K562 (cell line): ENCODE measurements at regions not wholly inside any gene's neighbourhood (a gene's known extent, or its start where the extent isn't known, plus 50 kb on each side); places are given as distances from the start of the nearest gene placed in this dataset.
A peak's percentile ranks its signal among the peaks of the same experiment; 100 is the strongest.

Experiments
- ATAC-seq: fragments of 200-7000 bp; cut with Tn5 transposase; 3 replicates; pipeline ENCODE4 v1.9.1; 2020; ENCODE audit warnings: moderate library complexity
- BruUV-seq: library from RNA; stranded (reverse); fragments of 400-500 nt; replicated peaks from 2 replicates; lab custom pipeline; 2021; lab: Mats Ljungman, UMichigan
- CTCF ChIA-PET: fragments of 300-600 bp; formaldehyde crosslinking; extraction: SDS; loops from one replicate; lab custom pipeline; 2021; ENCODE audit warnings: low intra/inter-chr PET ratio; lab: Yijun Ruan, JAX
- POLR2A ChIA-PET: fragments of 300-600, 350-650 bp; sonication (Branson Sonifier 250); formaldehyde crosslinking; extraction: SDS; loops from one replicate; lab custom pipeline; 2021; ENCODE audit warnings: antibody characterized with exemption, inconsistent platforms; lab: Yijun Ruan, JAX
- DNase-seq, 4 experiments: peaks; one replicate each; pipeline versions ENCODE4 v3.0.0 to v3.0.0-alpha.2; 2011 to 2018; ENCODE audit warnings: low spot score in 3 of 4, mixed read lengths in 3 of 4; ENCODE audit errors: extremely low read depth in 1 of 4
- FAIRE-seq: peaks from 2 replicates; lab custom pipeline; 2011; peaks lifted over from hg19 to GRCh38; lab: Jason Lieb, UNC
- H2AFZ ChIP-seq: 2 replicates; pipeline ENCODE4 v1.6.0; 2011; ENCODE audit warnings: low read depth, low read length, control low read depth, inconsistent platforms
- H3K27ac ChIP-seq: fragments of 200-600 bp; 3 replicates; pipeline ENCODE4 v1.8.0; 2011; ENCODE audit warnings: low read depth, mild to moderate bottlenecking, control low read depth, inconsistent platforms, low read length, moderate library complexity, mixed read lengths; ENCODE audit errors: extremely low read depth
- H3K27me3 ChIP-seq, 2 experiments: fragments of 300-600 bp in 1 of 2; 2 replicates in 1 of 2; 3 replicates in 1 of 2; pipeline versions ENCODE4 v1.6.0 to v1.8.0; 2011; ENCODE audit warnings: inconsistent platforms in 2 of 2, low read length in 2 of 2, mild to moderate bottlenecking in 1 of 2, mixed read lengths in 1 of 2, moderate library complexity in 1 of 2; ENCODE audit not compliant: control insufficient read depth in 2 of 2, insufficient read depth in 2 of 2
- H3K36me3 ChIP-seq: fragments of 300-600 bp; 3 replicates; pipeline ENCODE4 v1.8.0; 2011; ENCODE audit warnings: mild to moderate bottlenecking, low read length, inconsistent platforms; ENCODE audit not compliant: control insufficient read depth, insufficient read depth
- H3K4me1 ChIP-seq, 2 experiments: fragments of 200-600 bp in 1 of 2; replicated peaks in 1 of 2; 2 replicates in 1 of 2; 3 replicates in 1 of 2; pipeline versions ENCODE4 v1.5.1 to v1.8.0; 2011; ENCODE audit warnings: inconsistent platforms in 2 of 2, low read length in 2 of 2, mild to moderate bottlenecking in 1 of 2, mixed read lengths in 1 of 2, moderate library complexity in 1 of 2; ENCODE audit not compliant: control insufficient read depth in 2 of 2, insufficient read depth in 2 of 2
- H3K4me2 ChIP-seq: 2 replicates; pipeline ENCODE4 v1.6.1; 2011; ENCODE audit warnings: low read length, control low read depth, inconsistent platforms, mixed read lengths; ENCODE audit not compliant: insufficient read depth
- H3K4me3 ChIP-seq: fragments of 200-600 bp; sonication (generic), shearing (Covaris generic); 2 replicates; pipeline ENCODE4 v1.5.1; 2016; ENCODE audit warnings: control low read depth, inconsistent platforms
- H3K79me2 ChIP-seq: fragments of 200-600 bp; 3 replicates; pipeline ENCODE4 v1.8.0; 2011; ENCODE audit warnings: low read length, inconsistent platforms; ENCODE audit not compliant: control insufficient read depth, insufficient read depth
- H3K9ac ChIP-seq, 2 experiments: 2 replicates each; pipeline versions ENCODE4 v1.6.0 to v1.6.1; 2011; ENCODE audit warnings: low read depth in 2 of 2, low read length in 2 of 2, control low read depth in 1 of 2, inconsistent platforms in 1 of 2, mild to moderate bottlenecking in 1 of 2, mixed read lengths in 1 of 2; ENCODE audit not compliant: insufficient read depth in 1 of 2
- H3K9me1 ChIP-seq: one replicate; pipeline ENCODE4 v1.6.0; 2011; ENCODE audit warnings: inconsistent platforms, mild to moderate bottlenecking, low read length, moderate library complexity; ENCODE audit not compliant: control insufficient read depth, insufficient read depth
- H3K9me3 ChIP-seq: replicated peaks from 2 replicates; pipeline ENCODE4 v1.5.1; 2011; ENCODE audit warnings: low read depth, low read length, inconsistent platforms; ENCODE audit not compliant: control insufficient read depth, insufficient read depth
- H4K20me1 ChIP-seq: replicated peaks from 2 replicates; pipeline ENCODE4 v1.6.1; 2011; ENCODE audit warnings: low read length, inconsistent platforms, mixed read lengths; ENCODE audit not compliant: control insufficient read depth, insufficient read depth
- CBX2 ChIP-seq: fragments of 200-600 bp; sonication (generic); IDR thresholded peaks from one replicate; pipeline ENCODE4 v1.6.1; 2012; ENCODE audit warnings: mild to moderate bottlenecking, low read length, inconsistent platforms; ENCODE audit not compliant: insufficient read depth, poor library complexity, severe bottlenecking
- HDGF ChIP-seq: fragments of 450-650 bp; IDR thresholded peaks from 2 replicates; pipeline ENCODE4 v1.6.1; 2016
- LARP7 ChIP-seq: fragments of 450-650 bp; IDR thresholded peaks from 2 replicates; pipeline ENCODE4 v1.6.1; 2016
- PRDM10 ChIP-seq: fragments of 450-650 bp; IDR thresholded peaks from 2 replicates; pipeline ENCODE4 v1.6.1; 2018; ENCODE audit not compliant: partially characterized antibody
- SAP30 ChIP-seq: fragments of 200-600 bp; sonication (generic); IDR thresholded peaks from 2 replicates; pipeline ENCODE4 v1.6.1; 2012; ENCODE audit warnings: borderline replicate concordance, low read depth, mild to moderate bottlenecking, moderate library complexity, low read length, control low read depth, inconsistent platforms; ENCODE audit not compliant: insufficient read depth, poor library complexity, severe bottlenecking
- ZNF165 ChIP-seq: fragments of 250-450 bp; sonication (Bioruptor Pico); IDR thresholded peaks from 2 replicates; pipeline ENCODE4 v1.4.0; 2020; ENCODE audit warnings: borderline replicate concordance
- ZNF197 ChIP-seq: fragments of 200-800 bp; sonication (Bioruptor generic); IDR thresholded peaks from 2 replicates; pipeline ENCODE4 v1.6.1; 2016; ENCODE audit warnings: low read depth, missing genetic modification characterization, missing compliant biosample characterization
- WGBS: fragments of 100-300 bp; shearing (Covaris generic); methylation state at CpG from one replicate; pipeline ENCODE4 v1.1.6; 2016; ENCODE audit warnings: low coverage, mixed read lengths; ENCODE audit not compliant: insufficient coverage; ENCODE audit errors: missing lambda C conversion rate; 5-methylcytosine and 5-hydroxymethylcytosine counted together
- in situ Hi-C: fragments of 300-500 bp; cut with MboI; formaldehyde crosslinking; loops from 4 replicates; pipeline ENCODE4 v1.15.0; 2018; ENCODE audit warnings: inconsistent platforms, mixed read lengths
- intact Hi-C: fragments of 100-400 bp; cut with micrococcal nuclease; formaldehyde crosslinking; loops from 2 replicates; pipeline ENCODE4 v1.14.2; 2022

- no peak for TF ChIP-seq PRDM10
- no peak for TF ChIP-seq LARP7
Measured at GRCh38 chr6:22017272-22017671, 279.6 kb downstream of the PRL start (continued).

- H3K9me3 ChIP-seq: peaks cover 9% of the 10 kb centered on the region
- 54% methylated on average over 4 of the region's 4 CpGs for WGBS
- BruUV-seq: no TSS peak
- H4K20me1 ChIP-seq: no peaks in the 10 kb centered on the region
- POLR2A ChIA-PET: interaction anchor here (1.2 to 1.6 kb wide), 2 partner anchors 8 to 11 kb away, joined by 3 to 4 read pairs; no protein-coding TSS in a partner anchor
- no peak overlapping the region for H3K9ac ChIP-seq
- no peak for DNase-seq
- no peaks in the 10 kb centered on the region for H3K79me2 ChIP-seq
- in situ Hi-C loops (no loop called here), intact Hi-C loops (no loop called here)
- no peaks in the 10 kb centered on the region for H3K9me1 ChIP-seq
- H3K27ac ChIP-seq: no peak overlapping the region
- no peak overlapping the region for H3K4me3 ChIP-seq
- H3K27me3 ChIP-seq: no peaks in the 10 kb centered on the region
- no peak for FAIRE-seq
- ATAC-seq: no peak
- H3K36me3 ChIP-seq: no peaks in the 10 kb centered on the region
- H3K4me1 ChIP-seq: peaks cover 0 to 3% of the 10 kb centered on the region in 2 experiments; a peak in 2 of 5 replicates
- no peak overlapping the region for H3K4me2 ChIP-seq
- H2AFZ ChIP-seq: peak overlapping the region; percentile 34; the same call in 1 of the 2 replicates
- TF ChIP-seq ZNF165 (no peak), ZNF197 (CRISPR knock-in tag) (no peak), CBX2 (no peak), HDGF (no peak), SAP30 (no peak)
- TF ChIP-seq, all 486 proteins: peak for 0
- CTCF ChIA-PET: no interaction called here
Measured at GRCh38 chr6:22017766-22018165, 279.1 kb downstream of the PRL start.
